Loucy (cell line): ENCODE measurements at regions not wholly inside any gene's neighbourhood (a gene's known extent, or its start where the extent isn't known, plus 50 kb on each side); places are given as distances from the start of the nearest gene placed in this dataset.

Source experiments
- H2AFZ ChIP-seq: fragments of 200-600 bp; sonication (generic); 2 replicates; pipeline ENCODE4 v1.6.0; 2016; ENCODE audit warnings: antibody characterized with exemption, mild to moderate bottlenecking, low read length, moderate library complexity
- H3F3A ChIP-seq: fragments of 200-600 bp; 2 replicates; pipeline ENCODE4 v1.6.0; 2016; ENCODE audit warnings: antibody characterized with exemption, low read depth, mild to moderate bottlenecking
- H3K27me3 ChIP-seq: fragments of 200-600 bp; sonication (generic); 2 replicates; pipeline ENCODE4 v1.6.1; 2014; ENCODE audit warnings: low read length, mild to moderate bottlenecking; ENCODE audit not compliant: insufficient read depth, poor library complexity, severe bottlenecking
- H3K36me3 ChIP-seq: fragments of 200-600 bp; sonication (generic); 2 replicates; pipeline ENCODE4 v1.6.1; 2016; ENCODE audit warnings: low read length; ENCODE audit not compliant: insufficient read depth
- H3K4me1 ChIP-seq: fragments of 200-600 bp; sonication (generic); 2 replicates; pipeline ENCODE4 v1.5.1; 2014; ENCODE audit warnings: low read length, mild to moderate bottlenecking; ENCODE audit not compliant: insufficient read depth, poor library complexity, severe bottlenecking
- H3K4me2 ChIP-seq: fragments of 200-600 bp; sonication (generic); 2 replicates; pipeline ENCODE4 v1.6.0; 2014; ENCODE audit warnings: antibody characterized with exemption, low read length, low read depth, mild to moderate bottlenecking; ENCODE audit not compliant: poor library complexity, severe bottlenecking
- H3K4me3 ChIP-seq: fragments of 200-600 bp; sonication (generic); 2 replicates; pipeline ENCODE4 v1.5.1; 2014; ENCODE audit warnings: low read length, mild to moderate bottlenecking, mixed read lengths; ENCODE audit not compliant: poor library complexity, severe bottlenecking
- H3K79me2 ChIP-seq: fragments of 200-600 bp; sonication (generic); 2 replicates; pipeline ENCODE4 v1.6.1; 2014; ENCODE audit warnings: low read length; ENCODE audit not compliant: insufficient read depth
- H3K9ac ChIP-seq: fragments of 200-600 bp; sonication (generic); 2 replicates; pipeline ENCODE4 v1.6.0; 2014; ENCODE audit warnings: mild to moderate bottlenecking, low read depth, low read length, moderate library complexity; ENCODE audit not compliant: poor library complexity, severe bottlenecking
- H3K9me2 ChIP-seq: fragments of 200-600 bp; sonication (generic); replicated peaks from 2 replicates; pipeline ENCODE4 v1.6.1; 2016; ENCODE audit warnings: low read depth, low read length, mixed read lengths
- H3K9me3 ChIP-seq: fragments of 200-600 bp; sonication (generic); 2 replicates; pipeline ENCODE4 v1.6.1; 2014; ENCODE audit warnings: mild to moderate bottlenecking, antibody characterized with exemption, low read length, low read depth; ENCODE audit not compliant: insufficient read depth
- H4K20me1 ChIP-seq: fragments of 200-600 bp; sonication (generic); 2 replicates; pipeline ENCODE4 v1.6.0; 2014; ENCODE audit warnings: antibody characterized with exemption, low read length, mild to moderate bottlenecking; ENCODE audit not compliant: insufficient read depth, poor library complexity, severe bottlenecking
- CTCF ChIP-seq: fragments of 200-600 bp; sonication (generic); conservative IDR thresholded peaks from 2 replicates; pipeline ENCODE4 v1.5.1; 2014; ENCODE audit warnings: mild to moderate bottlenecking, antibody characterized with exemption, low read length
- EZH2phosphoT487 ChIP-seq: fragments of 200-600 bp; IDR thresholded peaks from 2 replicates; pipeline ENCODE4 v1.6.1; 2018; ENCODE audit warnings: antibody characterized with exemption, mild to moderate bottlenecking, moderate library complexity, borderline replicate concordance

GRCh38 chr14:45906257-45906656, 653.3 kb upstream of the MIS18BP1 start:
- H3K4me1 ChIP-seq: no peaks in the 10 kb centered on the region
- H3K79me2 ChIP-seq: no peaks in the 10 kb centered on the region
- H2AFZ ChIP-seq: no peak overlapping the region
- no peaks in the 10 kb centered on the region for H3F3A ChIP-seq
- TF ChIP-seq EZH2phosphoT487: no peak
- TF ChIP-seq CTCF: no peak
- no peaks in the 10 kb centered on the region for H3K27me3 ChIP-seq
- no peaks in the 10 kb centered on the region for H3K9me2 ChIP-seq
- no peak overlapping the region for H3K4me3 ChIP-seq
- H3K9me3 ChIP-seq: no peaks in the 10 kb centered on the region
- no peak overlapping the region for H3K4me2 ChIP-seq
- no peak overlapping the region for H3K9ac ChIP-seq
- no peaks in the 10 kb centered on the region for H3K36me3 ChIP-seq
- no peaks in the 10 kb centered on the region for H4K20me1 ChIP-seq

- no peaks in the 10 kb centered on the region for H4K20me1 ChIP-seq
- no peak overlapping the region for H3K9ac ChIP-seq
- no peaks in the 10 kb centered on the region for H3K9me3 ChIP-seq
- no peaks in the 10 kb centered on the region for H3K27me3 ChIP-seq
- no peaks in the 10 kb centered on the region for H3K4me1 ChIP-seq
- TF ChIP-seq EZH2phosphoT487: no peak
- no peak for TF ChIP-seq CTCF
- H3K9me2 ChIP-seq: no peaks in the 10 kb centered on the region
- H3K36me3 ChIP-seq: no peaks in the 10 kb centered on the region
- no peak overlapping the region for H3K4me2 ChIP-seq
- H2AFZ ChIP-seq: no peak overlapping the region
- no peaks in the 10 kb centered on the region for H3K79me2 ChIP-seq
- H3F3A ChIP-seq: no peaks in the 10 kb centered on the region
- H3K4me3 ChIP-seq: no peak overlapping the region
Measured at GRCh38 chr14:45905672-45906071, 652.7 kb upstream of the MIS18BP1 start.

DNA sequence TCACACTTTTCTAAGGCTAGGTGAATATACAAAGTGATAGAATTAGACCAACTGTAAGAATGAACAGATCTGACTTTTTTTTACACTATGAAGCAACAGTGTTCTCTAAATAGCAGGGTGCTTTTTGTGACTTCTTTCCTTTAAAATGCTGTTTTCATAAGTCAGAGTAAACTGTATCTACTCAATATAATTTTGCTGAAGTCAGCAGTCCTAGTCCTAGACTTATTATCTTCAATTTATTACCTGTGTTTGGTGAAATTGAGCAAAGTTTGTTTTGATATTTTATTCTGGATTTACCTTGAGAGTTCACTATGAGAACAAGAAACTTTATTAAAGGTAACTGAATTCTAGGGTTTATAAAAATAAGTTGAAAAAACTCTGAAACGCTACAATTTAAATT, 651.3 kb upstream of the MIS18BP1 start:
- H3K9me2 ChIP-seq: no peaks in the 10 kb centered on the region
- H3K79me2 ChIP-seq: no peaks in the 10 kb centered on the region
- no peak for TF ChIP-seq EZH2phosphoT487
- no peak for TF ChIP-seq CTCF
- H3K4me3 ChIP-seq: no peak overlapping the region
- no peak overlapping the region for H3K4me2 ChIP-seq
- no peaks in the 10 kb centered on the region for H3K27me3 ChIP-seq
- H3K4me1 ChIP-seq: no peaks in the 10 kb centered on the region
- no peaks in the 10 kb centered on the region for H3K36me3 ChIP-seq
- no peak overlapping the region for H3K9ac ChIP-seq
- H2AFZ ChIP-seq: no peak overlapping the region
- no peaks in the 10 kb centered on the region for H3F3A ChIP-seq
- H4K20me1 ChIP-seq: no peaks in the 10 kb centered on the region
- H3K9me3 ChIP-seq: no peaks in the 10 kb centered on the region
